ENCODE measurements at regions not wholly inside any gene's neighbourhood (a gene's known extent, or its start where the extent isn't known, plus 50 kb on each side); places are given as distances from the start of the nearest gene placed in this dataset.

DNA sequence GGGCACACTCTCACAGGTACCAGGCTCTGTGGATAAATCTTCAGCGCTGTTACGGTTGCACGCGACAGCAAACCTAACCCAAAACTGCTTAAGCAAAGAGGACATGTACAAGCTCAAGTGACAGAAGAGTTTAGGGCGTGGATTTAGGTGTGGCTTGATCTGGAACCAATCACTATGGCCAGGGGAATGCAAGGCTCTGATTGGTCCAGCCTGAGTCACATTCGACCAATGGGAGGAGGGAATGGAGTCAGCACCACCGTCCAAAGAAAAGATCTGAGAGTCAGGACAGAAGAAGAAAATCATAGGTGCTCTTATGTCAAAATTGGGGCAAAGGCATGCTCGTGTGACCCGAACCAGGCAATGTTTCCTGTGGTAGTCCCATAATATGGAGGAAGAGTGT is 139.0 kb downstream of the TRIM43 start:
- ATAC-seq (ENCODE audit: low read depth) (no peak), DNase-seq (no peak)
- Histone ChIP-seq H3K9ac (ENCODE audit: low read depth, low read length) (no peak overlapping the region), H3K27me3 (ENCODE audit: control insufficient read depth, insufficient read depth, low read length) (no peaks in the 10 kb centered on the region; the same call in 1 of the 2 replicates), H2BK120ac (ENCODE audit: low read depth, low read length) (no peak overlapping the region), H3K27ac (ENCODE audit: insufficient read depth, low read length) (no peak overlapping the region), H4K5ac (ENCODE audit: low read depth, low read length) (no peak overlapping the region), H3K14ac (replicated peaks; ENCODE audit: low read depth, low read length) (no peak overlapping the region), H3K79me1 (ENCODE audit: low read depth in 1 of 2, low read length in 2 of 2) (no peaks in the 10 kb centered on the region), H3K18ac (ENCODE audit: low read depth, low read length) (no peak overlapping the region), H3K36me3 (ENCODE audit: control insufficient read depth, insufficient read depth, low read length) (no peaks in the 10 kb centered on the region), H3K56ac (ENCODE audit: extremely low read depth, insufficient read depth, low read length) (no peak overlapping the region), H2BK5ac (ENCODE audit: low read depth, low read length, poor library complexity, severe bottlenecking) (no peak overlapping the region), H2BK20ac (ENCODE audit: low read depth, low read length) (no peak overlapping the region), H2AK5ac (ENCODE audit: low read depth, low read length) (no peak overlapping the region), H4K8ac (ENCODE audit: low read depth in 2 of 2, low read length in 2 of 2) (no peak overlapping the region), H2BK15ac (ENCODE audit: low read depth, low read length) (no peak overlapping the region), H3K23ac (ENCODE audit: low read depth, low read length) (no peak overlapping the region), H3K4me2 (ENCODE audit: low read depth, low read length) (no peak overlapping the region), H4K91ac (ENCODE audit: insufficient read depth, low read depth, low read length) (no peak overlapping the region), H3K4me1 (ENCODE audit: control insufficient read depth, insufficient read depth, low read length) (no peaks in the 10 kb centered on the region), H2AFZ (replicated peaks; ENCODE audit: low read length, poor library complexity) (no peak overlapping the region), H3K4me3 (ENCODE audit: insufficient read depth, low read depth, low read length) (no peak overlapping the region), H4K20me1 (ENCODE audit: insufficient read depth, low read length) (no peaks in the 10 kb centered on the region), H3K9me1 (ENCODE audit: insufficient read depth, low read length) (no peaks in the 10 kb centered on the region), H3K9me3 (ENCODE audit: control insufficient read depth, insufficient read depth, low read length) (no peaks in the 10 kb centered on the region), H2AK9ac (replicated peaks; ENCODE audit: low read depth, low read length, poor library complexity) (no peak overlapping the region), H3K4ac (ENCODE audit: low read depth, low read length) (no peak overlapping the region)
- dilution Hi-C loops (cut with HindIII; ENCODE audit: low sequenced_read_pairs, unreplicated experiment), result no loop called here
- ChIA-PET CTCF (no interaction called here), POLR2A (ENCODE audit: unreplicated experiment) (no interaction called here)
- no TSS peak for BruUV-seq (replicated peaks)
- 10% methylated on average over 2 of the region's 9 CpGs; no CpG with 5 or more reads in 1 of the 2 experiments for WGBS, 2 experiments (ENCODE audit: extremely low coverage in 2 of 2, insufficient read length in 1 of 2)
- TF ChIP-seq MAZ (IDR thresholded peaks at IDR 0.05; ENCODE audit: borderline replicate concordance, low read depth, low read length) (no peak), CEBPB (IDR thresholded peaks at IDR 0.05; ENCODE audit: low read depth, low read length) (no peak), SMC3 (IDR thresholded peaks at IDR 0.05; ENCODE audit: low read depth, low read length) (no peak), RFX5 (IDR thresholded peaks at IDR 0.05; ENCODE audit: low read depth, low read length) (no peak), MXI1 (IDR thresholded peaks at IDR 0.05; ENCODE audit: borderline replicate concordance, low read depth, low read length) (no peak), RCOR1 (IDR thresholded peaks at IDR 0.05; ENCODE audit: insufficient replicate concordance, low read length) (no peak), NFE2L2 (IDR thresholded peaks at IDR 0.05; ENCODE audit: low read depth, low read length) (no peak), CHD1 (IDR thresholded peaks at IDR 0.05; ENCODE audit: low read depth, low read length) (no peak), RAD21 (IDR thresholded peaks at IDR 0.05; ENCODE audit: low read length) (no peak), POLR2A (IDR thresholded peaks at IDR 0.05; ENCODE audit: low read depth, low read length) (no peak), MAFK (IDR thresholded peaks at IDR 0.05; ENCODE audit: low read depth, low read length) (no peak), BHLHE40 (IDR thresholded peaks at IDR 0.05; ENCODE audit: low read depth, low read length) (no peak), FOS (IDR thresholded peaks at IDR 0.05; ENCODE audit: low read depth, low read length) (no peak)
- TF ChIP-seq, protein P1, sequence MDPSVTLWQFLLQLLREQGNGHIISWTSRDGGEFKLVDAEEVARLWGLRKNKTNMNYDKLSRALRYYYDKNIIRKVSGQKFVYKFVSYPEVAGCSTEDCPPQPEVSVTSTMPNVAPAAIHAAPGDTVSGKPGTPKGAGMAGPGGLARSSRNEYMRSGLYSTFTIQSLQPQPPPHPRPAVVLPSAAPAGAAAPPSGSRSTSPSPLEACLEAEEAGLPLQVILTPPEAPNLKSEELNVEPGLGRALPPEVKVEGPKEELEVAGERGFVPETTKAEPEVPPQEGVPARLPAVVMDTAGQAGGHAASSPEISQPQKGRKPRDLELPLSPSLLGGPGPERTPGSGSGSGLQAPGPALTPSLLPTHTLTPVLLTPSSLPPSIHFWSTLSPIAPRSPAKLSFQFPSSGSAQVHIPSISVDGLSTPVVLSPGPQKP (IDR thresholded peaks at IDR 0.05; ENCODE audit: borderline replicate concordance, low read depth, low read length), result no peak
- TF ChIP-seq, protein P2, sequence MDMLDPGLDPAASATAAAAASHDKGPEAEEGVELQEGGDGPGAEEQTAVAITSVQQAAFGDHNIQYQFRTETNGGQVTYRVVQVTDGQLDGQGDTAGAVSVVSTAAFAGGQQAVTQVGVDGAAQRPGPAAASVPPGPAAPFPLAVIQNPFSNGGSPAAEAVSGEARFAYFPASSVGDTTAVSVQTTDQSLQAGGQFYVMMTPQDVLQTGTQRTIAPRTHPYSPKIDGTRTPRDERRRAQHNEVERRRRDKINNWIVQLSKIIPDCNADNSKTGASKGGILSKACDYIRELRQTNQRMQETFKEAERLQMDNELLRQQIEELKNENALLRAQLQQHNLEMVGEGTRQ (IDR thresholded peaks at IDR 0.05; ENCODE audit: low read depth, low read length), result no peak
- TF ChIP-seq, protein P3, sequence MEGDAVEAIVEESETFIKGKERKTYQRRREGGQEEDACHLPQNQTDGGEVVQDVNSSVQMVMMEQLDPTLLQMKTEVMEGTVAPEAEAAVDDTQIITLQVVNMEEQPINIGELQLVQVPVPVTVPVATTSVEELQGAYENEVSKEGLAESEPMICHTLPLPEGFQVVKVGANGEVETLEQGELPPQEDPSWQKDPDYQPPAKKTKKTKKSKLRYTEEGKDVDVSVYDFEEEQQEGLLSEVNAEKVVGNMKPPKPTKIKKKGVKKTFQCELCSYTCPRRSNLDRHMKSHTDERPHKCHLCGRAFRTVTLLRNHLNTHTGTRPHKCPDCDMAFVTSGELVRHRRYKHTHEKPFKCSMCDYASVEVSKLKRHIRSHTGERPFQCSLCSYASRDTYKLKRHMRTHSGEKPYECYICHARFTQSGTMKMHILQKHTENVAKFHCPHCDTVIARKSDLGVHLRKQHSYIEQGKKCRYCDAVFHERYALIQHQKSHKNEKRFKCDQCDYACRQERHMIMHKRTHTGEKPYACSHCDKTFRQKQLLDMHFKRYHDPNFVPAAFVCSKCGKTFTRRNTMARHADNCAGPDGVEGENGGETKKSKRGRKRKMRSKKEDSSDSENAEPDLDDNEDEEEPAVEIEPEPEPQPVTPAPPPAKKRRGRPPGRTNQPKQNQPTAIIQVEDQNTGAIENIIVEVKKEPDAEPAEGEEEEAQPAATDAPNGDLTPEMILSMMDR (conservative IDR thresholded peaks at IDR 0.05; ENCODE audit: low read depth, low read length), result no peak
- intact Hi-C loops (cut with micrococcal nuclease), result no loop called here
- in situ Hi-C loops (cut with MboI; ENCODE audit: low sequenced_read_pairs), result no loop called here
